ACHN (cell line): ENCODE measurements at regions not wholly inside any gene's neighbourhood (a gene's known extent, or its start where the extent isn't known, plus 50 kb on each side); places are given as distances from the start of the nearest gene placed in this dataset.

Experiments
- DNase-seq: peaks from one replicate; pipeline ENCODE4 v3.0.0-alpha.2; 2015
- in situ Hi-C: cut with HindIII; loops from 2 replicates; pipeline ENCODE4 v1.10.0; 2017; ENCODE audit warnings: low sequenced_read_pairs, low pct_ligation_motif_present, low pct_unique_long_range_greater_than_20kb

DNA sequence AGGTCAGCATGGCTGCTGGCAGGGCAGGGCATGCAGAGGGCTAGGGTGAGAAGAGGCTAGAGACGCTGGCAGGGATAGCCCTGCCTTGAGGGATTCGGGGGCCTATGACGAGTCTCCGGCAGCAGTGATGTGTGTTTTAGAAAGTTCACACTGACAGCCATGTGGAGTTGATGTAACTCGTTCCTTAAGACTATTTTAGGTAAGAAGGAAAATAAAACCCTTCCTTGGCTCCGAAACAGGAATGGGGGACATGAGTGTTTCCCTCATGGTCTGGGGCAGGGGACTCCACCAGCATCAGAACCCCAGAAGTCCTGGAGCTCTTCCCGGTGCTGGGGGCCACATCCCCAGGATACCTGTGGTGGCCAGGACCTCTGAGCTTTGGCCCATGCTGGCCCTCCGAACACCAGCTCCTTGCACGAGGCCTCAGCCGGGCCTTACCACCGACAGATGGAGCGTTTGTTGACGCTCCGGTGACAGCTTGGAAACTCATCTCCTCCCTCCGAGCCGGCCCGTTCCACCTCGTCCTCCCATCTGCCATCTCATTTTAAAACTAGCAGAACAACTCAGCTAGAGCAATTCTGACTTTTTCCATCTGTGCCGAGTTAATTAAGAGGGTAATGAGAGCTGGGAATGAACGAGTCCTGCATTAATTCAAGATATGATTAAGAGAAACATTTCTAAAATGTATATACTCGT is 337.7 kb downstream of the CDK5RAP2 start:
- in situ Hi-C loops, result no loop called here
- DNase-seq, result no peak

DNA sequence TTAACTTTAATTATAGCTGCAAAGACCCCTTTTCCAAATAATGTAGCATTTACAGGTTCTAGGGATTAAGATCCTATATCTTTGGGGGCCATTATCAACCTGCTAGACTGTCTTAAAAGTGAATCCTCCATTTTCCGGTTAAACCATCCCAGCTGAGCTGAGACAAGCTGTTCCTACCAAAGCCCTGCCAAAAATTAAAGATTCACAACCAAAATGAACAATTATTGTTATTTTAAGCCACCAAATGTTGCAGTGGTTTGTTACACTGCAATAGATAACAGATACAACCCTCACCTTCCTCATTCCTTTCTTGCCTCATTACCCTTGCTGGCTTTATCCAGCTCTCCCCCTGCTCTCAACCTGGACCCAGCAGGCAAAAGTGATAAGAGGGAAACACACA is 343.4 kb downstream of the CDK5RAP2 start:
- no peak for DNase-seq
- in situ Hi-C loops, result no loop called here

DNA sequence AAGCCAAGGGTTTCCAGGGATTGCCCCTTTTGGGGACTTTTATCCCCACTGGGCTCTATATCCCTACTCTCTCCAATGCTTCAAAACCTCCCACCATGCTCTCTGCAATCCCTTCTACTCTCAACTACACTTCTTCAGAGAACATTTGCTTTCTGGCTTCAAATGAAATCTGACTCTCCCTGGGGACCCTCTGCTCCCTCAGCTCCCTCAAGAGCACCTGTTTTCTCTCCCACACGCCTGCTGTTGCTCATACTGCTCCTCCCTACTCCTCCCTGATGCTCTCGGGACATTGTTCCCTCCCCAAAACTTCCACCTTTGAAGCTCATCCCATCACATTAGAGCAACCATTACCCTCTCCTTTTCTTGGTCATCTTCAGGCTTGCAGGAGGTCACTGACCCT is 344.9 kb downstream of the CDK5RAP2 start:
- in situ Hi-C loops, result no loop called here
- no peak for DNase-seq

DNA sequence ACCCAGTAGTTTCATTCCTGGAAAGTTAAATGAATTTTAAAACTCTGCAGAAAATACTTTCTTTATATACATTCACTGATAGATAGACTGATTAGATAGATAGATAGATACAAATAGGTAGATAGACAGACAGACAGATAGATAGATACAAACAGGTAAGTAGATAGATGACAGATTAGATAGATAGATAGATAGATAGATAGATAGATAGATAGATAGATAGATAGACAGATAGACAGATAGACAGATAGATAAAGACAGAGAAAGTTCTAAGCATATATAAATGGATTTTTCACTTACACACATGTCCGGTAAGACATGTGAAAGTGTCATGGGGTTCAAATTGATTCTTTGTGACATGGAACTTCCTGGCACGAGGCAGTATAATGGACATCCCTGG is 349.7 kb downstream of the CDK5RAP2 start:
- in situ Hi-C loops, result no loop called here
- DNase-seq, result no peak

DNA sequence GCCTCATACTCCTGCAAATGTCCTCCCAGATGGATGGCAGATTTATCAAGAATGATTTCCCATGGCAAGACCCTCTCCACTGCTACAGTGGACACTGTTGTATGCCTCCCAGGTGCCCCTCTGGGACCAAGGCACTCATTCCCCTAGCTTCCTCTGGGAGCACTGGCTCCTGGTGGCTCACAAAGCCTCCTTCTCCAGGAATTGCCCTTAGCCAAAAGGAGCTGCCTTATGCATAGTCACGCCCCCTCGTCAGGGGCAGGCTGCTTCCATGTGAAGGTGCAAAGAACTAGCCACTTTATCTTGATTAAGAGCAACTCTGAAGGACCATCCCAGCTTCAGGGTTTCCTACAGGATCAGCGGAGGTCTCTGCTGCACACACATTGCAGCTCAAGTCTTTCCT is 358.1 kb downstream of the CDK5RAP2 start:
- DNase-seq, result no peak
- in situ Hi-C loops, result no loop called here

DNA sequence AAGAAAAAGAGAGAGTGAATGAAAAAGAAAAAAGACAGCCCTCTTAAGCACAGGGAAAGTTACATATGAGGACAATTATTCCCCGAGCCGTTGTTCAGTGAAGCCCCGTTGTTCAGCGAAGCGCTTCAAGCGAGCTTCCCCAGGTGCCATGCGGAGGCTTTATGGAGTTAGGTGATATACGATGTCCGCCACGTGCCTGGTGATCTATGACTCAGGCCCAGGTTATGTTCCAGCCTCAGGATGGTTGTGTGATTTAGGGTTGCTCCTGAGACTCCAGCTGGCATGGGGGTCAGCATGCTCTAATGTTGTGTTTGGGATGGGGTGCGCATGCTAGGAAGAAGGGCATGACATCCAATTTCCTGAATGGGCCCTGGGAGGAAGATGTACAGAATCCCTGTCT is 365.6 kb downstream of the CDK5RAP2 start:
- DNase-seq, result no peak
- in situ Hi-C loops, result no loop called here

DNA sequence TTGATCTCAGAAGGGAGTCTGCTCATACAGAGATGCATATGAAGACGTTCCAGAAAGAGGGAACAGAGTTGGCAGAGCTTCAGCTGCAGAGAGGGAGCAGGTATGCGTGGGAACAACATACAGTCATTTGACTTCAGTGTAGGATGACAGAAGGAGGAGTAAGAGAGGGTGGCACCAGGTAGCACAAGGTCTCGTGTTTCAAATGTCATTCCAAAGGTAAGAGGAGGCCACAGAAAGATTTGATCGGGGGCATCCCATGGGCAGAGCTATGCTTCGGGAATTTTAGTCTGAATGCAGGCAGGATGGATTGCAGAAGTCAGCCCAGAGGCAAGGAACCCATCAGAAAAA is 367.1 kb downstream of the CDK5RAP2 start:
- DNase-seq, result no peak
- in situ Hi-C loops, result no loop called here

DNA sequence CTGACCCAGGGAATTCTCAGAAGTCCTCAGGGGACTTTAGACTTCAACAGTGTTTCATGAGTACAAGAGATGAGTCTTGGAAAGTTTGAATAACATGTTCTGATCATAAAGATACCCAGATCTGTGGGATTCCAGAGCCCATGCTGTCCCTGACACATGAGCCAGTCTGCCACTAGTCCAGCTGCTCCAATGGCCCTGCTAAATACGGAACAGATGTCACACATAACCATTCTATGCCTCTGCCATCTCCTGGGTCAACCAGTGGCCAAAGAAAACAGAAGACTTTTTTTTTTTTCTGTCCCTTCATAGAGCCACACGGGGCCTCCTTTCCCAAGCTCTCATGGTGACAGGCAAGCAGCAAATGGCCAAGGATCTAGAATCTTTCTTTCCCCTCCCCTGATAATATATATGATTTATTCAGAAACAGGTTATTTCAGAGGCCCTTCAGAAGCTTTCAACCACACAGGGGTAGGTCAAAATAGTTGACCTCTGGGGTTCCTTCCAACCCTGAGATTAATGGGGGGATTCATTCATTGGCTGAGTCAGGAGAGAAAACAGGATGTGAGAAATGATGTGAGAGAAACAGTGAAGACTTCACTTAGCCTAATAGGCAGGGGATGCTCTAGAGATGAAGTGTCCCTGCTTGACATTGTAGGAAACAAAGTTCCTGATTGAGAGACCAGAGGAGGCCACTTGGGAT is 367.7 kb downstream of the CDK5RAP2 start:
- in situ Hi-C loops, result no loop called here
- no peak for DNase-seq

DNA sequence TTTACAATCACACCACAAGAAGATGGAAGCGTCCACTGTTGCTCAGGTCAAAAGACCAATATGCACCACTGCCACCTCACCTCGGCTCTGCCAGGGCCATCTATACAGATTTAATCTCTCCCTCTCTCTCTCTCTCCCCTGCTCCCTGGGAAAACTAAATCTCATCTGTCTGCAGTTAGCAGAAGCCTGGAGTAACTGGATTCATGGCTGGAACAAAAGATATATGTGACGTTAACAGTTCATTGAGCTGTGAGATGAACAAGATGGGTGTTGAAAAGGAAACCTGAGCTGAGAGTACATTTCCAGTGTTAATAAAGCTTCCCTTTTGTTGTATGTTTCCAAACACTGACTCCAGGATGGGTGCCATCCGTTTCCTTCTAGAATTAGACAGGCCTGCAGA is 369.7 kb downstream of the CDK5RAP2 start:
- DNase-seq, result no peak

DNA sequence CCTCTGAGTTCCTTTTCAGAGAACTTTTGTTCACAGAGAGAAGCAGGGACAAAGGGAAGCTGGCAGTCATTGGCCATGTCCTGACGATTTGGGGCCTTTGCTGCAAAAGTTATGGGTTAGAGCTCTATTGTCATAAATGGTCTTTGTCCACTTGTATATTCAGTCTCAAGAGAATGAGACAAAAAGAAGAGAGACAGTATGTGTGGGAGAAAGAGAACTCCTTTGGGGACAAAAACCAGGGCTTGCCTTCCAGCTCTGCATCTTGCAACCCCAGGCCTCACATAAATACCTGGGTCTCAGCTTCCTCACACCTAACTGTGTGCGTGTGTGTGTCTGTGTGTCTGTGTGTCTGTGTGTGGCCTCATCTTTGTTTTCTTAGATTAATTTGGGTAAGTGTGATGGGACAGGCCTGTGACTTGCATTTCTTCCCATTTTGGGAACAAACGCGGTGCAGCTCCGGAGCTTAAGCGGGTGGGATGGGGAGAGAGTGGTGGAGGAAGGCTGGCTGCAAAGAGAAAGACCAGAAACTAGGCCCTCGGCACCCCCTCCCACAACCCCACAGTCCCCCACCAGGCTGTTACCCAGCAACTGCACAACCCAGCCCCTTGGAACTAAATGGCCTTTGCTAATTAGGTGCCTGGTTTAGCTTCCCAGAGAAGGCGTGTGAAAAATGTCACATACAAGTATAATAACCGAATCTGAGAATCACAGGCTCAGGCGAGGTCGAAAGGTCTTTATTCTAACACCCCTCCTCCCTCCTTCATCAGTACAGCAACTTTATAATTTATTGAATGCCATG is 376.9 kb downstream of the CDK5RAP2 start:
- DNase-seq, result no peak
- in situ Hi-C loops, result no loop called here

More for the DNA sequence above, 369.7 kb downstream of the CDK5RAP2 start:
- in situ Hi-C loops, result no loop called here

DNA sequence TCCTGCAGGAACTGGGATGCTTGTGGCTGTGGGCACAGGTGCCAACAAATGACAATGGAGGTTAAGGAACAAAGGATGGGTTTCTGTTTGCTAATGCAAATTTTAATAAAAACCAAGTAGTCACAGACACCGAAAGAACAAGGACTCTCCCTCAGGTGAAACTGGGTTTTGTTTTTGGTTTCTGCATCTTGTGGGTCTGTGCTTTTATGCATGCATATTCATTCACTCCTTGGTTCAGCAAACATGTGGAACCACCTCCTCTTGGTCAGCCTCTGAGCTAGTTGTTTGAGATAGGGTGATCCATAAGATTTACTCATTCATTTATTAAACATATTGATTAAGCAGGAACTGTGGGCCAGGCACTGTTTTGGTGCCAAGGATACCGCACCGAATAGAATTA is 381.9 kb downstream of the CDK5RAP2 start:
- in situ Hi-C loops, result no loop called here
- no peak for DNase-seq

DNA sequence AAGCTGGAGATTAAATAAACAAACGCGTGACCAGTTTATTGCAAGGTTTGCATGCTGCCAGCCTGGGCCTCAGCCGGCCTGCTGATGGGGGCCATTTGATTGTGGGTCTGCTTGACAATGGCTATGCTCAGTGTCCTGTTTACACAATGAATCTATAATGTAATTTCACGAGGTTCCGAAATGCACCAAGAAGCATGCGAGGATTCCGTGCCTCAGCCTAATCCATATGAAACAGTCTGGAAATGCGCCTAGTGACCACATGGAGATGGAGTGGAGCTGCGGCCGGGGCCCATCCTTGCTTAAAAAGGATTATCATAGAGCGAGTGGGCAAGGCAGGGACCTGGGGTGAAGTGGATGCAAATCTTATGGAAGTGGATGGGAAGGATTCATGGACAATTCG is 382.4 kb downstream of the CDK5RAP2 start:
- no peak for DNase-seq
- in situ Hi-C loops, result no loop called here

DNA sequence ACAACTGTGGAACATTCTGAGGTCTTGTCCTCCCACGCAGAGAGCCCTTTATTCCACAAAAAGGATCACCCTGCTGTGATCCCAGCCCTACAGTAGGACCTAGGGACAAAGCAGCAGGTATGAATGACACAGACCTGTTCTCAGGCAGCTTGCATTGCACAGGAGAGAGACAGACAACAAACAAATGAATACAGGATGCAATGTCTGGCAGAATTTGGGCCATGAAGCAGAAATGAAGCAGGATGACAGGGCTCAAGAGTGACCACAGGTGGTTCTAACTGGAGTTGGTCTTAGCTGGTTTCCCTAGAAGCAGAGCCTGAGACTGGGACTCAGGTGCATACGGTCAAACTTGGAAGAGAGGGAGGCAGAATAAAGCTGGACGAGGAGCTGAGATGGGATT is 388.8 kb downstream of the CDK5RAP2 start:
- in situ Hi-C loops, result no loop called here
- no peak for DNase-seq

DNA sequence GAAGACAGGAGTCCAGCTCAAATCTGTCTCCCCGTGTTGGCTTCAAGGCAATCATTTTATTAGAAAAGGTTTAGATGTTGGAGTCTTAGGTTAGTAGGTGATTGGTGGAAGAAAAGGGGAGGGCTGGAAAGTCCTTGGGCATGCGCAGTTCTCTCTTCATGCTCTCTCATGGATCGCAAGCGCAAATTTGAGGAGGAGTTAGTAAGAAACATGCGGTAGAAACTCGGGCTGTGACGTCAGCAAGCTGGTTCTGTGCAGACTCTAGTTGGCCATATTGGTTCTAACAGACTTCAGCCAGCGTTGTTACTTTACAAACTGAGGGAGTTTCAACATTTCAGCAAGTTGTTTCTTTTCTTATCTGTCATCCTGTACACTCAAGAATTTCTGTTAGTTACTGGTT is 392.2 kb downstream of the CDK5RAP2 start:
- no peak for DNase-seq
- in situ Hi-C loops, result no loop called here

DNA sequence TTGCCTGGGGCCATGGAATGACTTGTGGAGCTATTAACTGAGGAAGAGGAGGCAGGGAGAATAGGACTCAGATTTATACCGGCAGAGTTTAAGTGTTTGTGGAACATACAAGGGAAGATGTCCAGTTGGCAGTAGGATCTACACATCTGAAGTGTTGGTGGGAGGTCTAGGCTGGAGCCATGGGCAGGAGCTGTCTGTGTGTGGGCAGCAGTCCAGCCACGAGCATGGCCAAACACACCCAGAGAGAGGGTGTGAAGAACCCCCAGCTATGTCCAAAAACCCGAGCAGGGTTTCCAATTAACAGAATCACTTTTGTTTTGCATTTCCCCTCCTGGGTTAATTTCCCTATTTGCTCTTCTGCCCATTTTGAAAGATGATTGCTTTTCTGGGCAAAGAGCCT is 393.7 kb downstream of the CDK5RAP2 start:
- in situ Hi-C loops, result no loop called here

DNA sequence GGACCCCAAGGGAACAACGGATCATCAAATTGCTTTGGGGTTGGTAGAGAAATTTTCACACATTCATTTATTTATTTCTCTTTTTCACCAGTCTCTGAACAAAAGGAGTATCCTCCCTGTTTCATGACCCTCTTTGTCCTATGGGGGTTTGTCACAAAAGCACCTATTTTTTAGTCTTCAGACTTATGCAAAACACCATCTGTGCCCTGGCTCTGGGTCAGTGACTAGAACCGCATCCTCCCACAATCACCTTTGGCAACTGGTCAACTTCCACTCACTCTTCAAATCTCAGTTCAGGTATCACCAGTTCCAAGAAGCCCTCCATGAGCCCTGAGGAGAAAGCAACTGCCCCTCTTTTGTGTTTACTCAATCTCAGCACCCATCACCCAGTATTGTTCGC is 395.7 kb downstream of the CDK5RAP2 start:
- no peak for DNase-seq
- in situ Hi-C loops, result no loop called here

More for the DNA sequence above, 393.7 kb downstream of the CDK5RAP2 start:
- no peak for DNase-seq

DNA sequence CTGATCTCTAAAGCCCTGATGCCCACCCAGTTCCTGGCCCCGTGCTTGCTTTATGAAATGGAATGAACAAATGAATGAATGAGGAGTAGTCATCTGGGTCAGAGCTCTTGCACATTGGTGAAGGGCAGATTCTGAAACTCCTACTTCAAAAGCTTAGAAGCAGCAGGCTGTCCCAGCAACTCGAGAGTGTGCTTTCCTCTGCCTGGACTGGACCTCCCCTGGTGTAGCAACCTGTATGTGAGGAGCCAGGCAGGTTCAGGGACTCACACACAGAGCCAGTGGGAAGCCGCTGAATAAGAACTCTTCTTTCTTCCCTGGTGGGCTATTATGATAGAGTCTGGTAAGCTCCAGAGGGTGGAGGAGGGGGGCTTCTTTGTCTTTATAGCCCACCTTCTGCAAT is 396.4 kb downstream of the CDK5RAP2 start:
- no peak for DNase-seq
- in situ Hi-C loops, result no loop called here

DNA sequence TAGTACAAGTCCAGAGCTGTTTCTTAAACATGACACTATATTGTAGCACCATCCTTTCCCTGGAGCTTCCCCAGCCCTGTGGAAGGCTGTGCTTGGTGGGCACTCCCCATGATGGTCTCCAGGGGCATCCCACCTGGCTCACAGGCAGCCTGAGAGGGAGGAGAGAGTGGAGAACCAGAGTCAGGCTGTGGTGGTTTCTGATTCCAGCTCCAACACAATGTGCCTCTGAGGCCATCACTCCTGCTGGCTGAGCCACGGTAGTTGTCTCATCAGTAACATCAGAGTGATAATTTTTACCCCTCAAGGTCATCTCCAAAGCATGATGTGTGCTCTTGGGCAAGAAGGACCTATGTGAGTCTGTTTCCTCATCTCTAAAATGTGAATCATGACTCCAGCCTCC is 398.0 kb downstream of the CDK5RAP2 start:
- in situ Hi-C loops, result no loop called here

DNA sequence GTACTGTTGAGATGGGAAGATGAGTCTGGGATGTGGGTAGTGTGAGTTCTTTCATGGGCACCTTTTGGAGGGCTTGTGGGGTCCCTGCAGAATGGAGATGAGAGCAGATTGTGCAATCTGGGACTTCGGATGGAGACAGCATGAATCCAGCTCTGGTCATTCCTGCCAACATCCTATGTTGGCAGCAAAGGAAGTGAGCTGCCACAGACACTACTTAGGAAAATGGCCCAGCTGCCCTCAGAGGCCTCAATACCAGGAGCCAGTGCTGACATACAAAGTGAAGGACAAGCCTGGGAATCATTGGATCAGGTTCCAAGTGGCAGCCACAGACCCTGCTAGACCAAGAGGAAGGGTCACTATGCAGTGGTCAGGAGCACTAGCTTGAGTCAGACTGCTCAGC is 402.8 kb downstream of the CDK5RAP2 start:
- in situ Hi-C loops, result no loop called here
- DNase-seq, result no peak

More for the DNA sequence above, 398.0 kb downstream of the CDK5RAP2 start:
- DNase-seq, result no peak

DNA sequence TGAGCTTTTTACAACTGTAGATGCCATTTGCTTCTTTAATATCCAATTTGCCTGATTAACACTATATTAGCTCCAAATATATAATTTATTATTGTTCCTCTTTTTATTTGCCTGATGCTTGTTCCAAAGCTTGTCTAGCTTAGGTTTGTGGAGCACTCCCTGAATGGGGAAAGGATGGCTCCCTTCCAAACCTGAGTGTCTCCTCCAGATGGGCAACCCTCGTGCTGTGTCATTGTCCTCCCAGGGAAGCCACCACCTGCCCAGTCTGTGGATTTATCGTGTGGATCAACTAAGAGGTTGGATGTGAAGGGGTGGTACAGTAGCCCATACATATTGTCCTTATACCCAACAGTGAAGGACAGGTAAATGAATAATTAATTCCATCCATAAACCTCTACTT is 404.9 kb downstream of the CDK5RAP2 start:
- in situ Hi-C loops, result no loop called here
- DNase-seq, result no peak
